ENCODE measurements at regions not wholly inside any gene's neighbourhood (a gene's known extent, or its start where the extent isn't known, plus 50 kb on each side); places are given as distances from the start of the nearest gene placed in this dataset.

GRCh38 chr6:4723383-4723782 lies 52.8 kb upstream of the CDYL start:
- TF ChIP-seq POLR2A (IDR thresholded peaks at IDR 0.05) (no peak), CTCF (IDR thresholded peaks at IDR 0.05) (no peak), EP300 (IDR thresholded peaks at IDR 0.05) (no peak), POLR2AphosphoS5 (IDR thresholded peaks at IDR 0.05) (no peak)

Data from stomach (tissue), 4 donors.